ENCODE measurements at regions not wholly inside any gene's neighbourhood (a gene's known extent, or its start where the extent isn't known, plus 50 kb on each side); places are given as distances from the start of the nearest gene placed in this dataset.
"Not testable (repeated sequence)": the region's sequence is repeated elsewhere in the genome, so short reads cannot be mapped to it uniquely, and the experiment has no call there.

GRCh38 chr1:83511146-83511726, 487.7 kb downstream of the TTLL7 start:
- peak; percentile 55 for DNase-seq (ENCODE audit: low read depth)

- peak; percentile 21 for DNase-seq (ENCODE audit: low read depth)
These were observed 489.6 kb downstream of the TTLL7 start for GRCh38 chr1:83509301-83509781.

- DNase-seq (ENCODE audit: low read depth): peak; percentile 96
These were observed 490.3 kb downstream of the TTLL7 start for GRCh38 chr1:83508485-83509151.

- no peak for DNase-seq (ENCODE audit: low read depth)
These were observed 493.8 kb downstream of the TTLL7 start for GRCh38 chr1:83505148-83505547.

GRCh38 chr1:83503153-83503552, 495.8 kb downstream of the TTLL7 start:
- no peak for DNase-seq (ENCODE audit: low read depth)

GRCh38 chr1:83500987-83501591, 497.8 kb downstream of the TTLL7 start:
- DNase-seq (ENCODE audit: low read depth): no peak

- no peak for DNase-seq (ENCODE audit: low read depth)
These were observed 498.4 kb downstream of the TTLL7 start for GRCh38 chr1:83500531-83500930.

GRCh38 chr1:83499998-83500397, 498.9 kb downstream of the TTLL7 start:
- no peak for DNase-seq (ENCODE audit: low read depth)

- DNase-seq (ENCODE audit: low read depth): peak; percentile 11
These were observed 501.4 kb downstream of the TTLL7 start for GRCh38 chr1:83497563-83497962.

- no peak for DNase-seq (ENCODE audit: low read depth)
These were observed 503.4 kb downstream of the TTLL7 start for GRCh38 chr1:83495560-83495959.

GRCh38 chr1:83493633-83494032, 505.3 kb downstream of the TTLL7 start:
- DNase-seq (ENCODE audit: low read depth): no peak

GRCh38 chr1:83491930-83492329, 507.0 kb downstream of the TTLL7 start:
- DNase-seq (ENCODE audit: low read depth): no peak

GRCh38 chr1:83490988-83491387, 507.9 kb downstream of the TTLL7 start:
- DNase-seq (ENCODE audit: low read depth): no peak

GRCh38 chr1:83488105-83488504, 510.8 kb downstream of the TTLL7 start:
- DNase-seq (ENCODE audit: low read depth): not testable (repeated sequence)

GRCh38 chr1:83487460-83487859, 511.5 kb downstream of the TTLL7 start:
- DNase-seq (ENCODE audit: low read depth): not testable (repeated sequence)

- DNase-seq (ENCODE audit: low read depth): not testable (repeated sequence)
These were observed 513.5 kb downstream of the TTLL7 start for GRCh38 chr1:83485314-83486019.

GRCh38 chr1:83481284-83481683, 517.6 kb downstream of the TTLL7 start:
- DNase-seq (ENCODE audit: low read depth): not testable (repeated sequence)

GRCh38 chr1:83479591-83480239, 519.2 kb downstream of the TTLL7 start:
- DNase-seq (ENCODE audit: low read depth): not testable (repeated sequence)

GRCh38 chr1:83478127-83478526, 520.8 kb downstream of the TTLL7 start:
- not testable (repeated sequence) for DNase-seq (ENCODE audit: low read depth)

GRCh38 chr1:83476518-83476917, 522.4 kb downstream of the TTLL7 start:
- DNase-seq (ENCODE audit: low read depth): not testable (repeated sequence)

- DNase-seq (ENCODE audit: low read depth): not testable (repeated sequence)
These were observed 524.0 kb downstream of the TTLL7 start for GRCh38 chr1:83474946-83475345.

GRCh38 chr1:83473986-83474385, 524.9 kb downstream of the TTLL7 start:
- not testable (repeated sequence) for DNase-seq (ENCODE audit: low read depth)
